ENCODE measurements at regions not wholly inside any gene's neighbourhood (a gene's known extent, or its start where the extent isn't known, plus 50 kb on each side); places are given as distances from the start of the nearest gene placed in this dataset.
"Not testable (repeated sequence)": the region's sequence is repeated elsewhere in the genome, so short reads cannot be mapped to it uniquely, and the experiment has no call there.

- Histone ChIP-seq H3K27ac (no peak overlapping the region), H3K4me3 (no peak overlapping the region)
- DNase-seq (ENCODE audit: low spot score) = no peak
- no peak for TF ChIP-seq CTCF (IDR thresholded peaks at IDR 0.05)
Measured at GRCh38 chr7:73948287-73948686, 79.7 kb upstream of the ELN start.

- no peak for TF ChIP-seq CTCF (IDR thresholded peaks at IDR 0.05)
- Histone ChIP-seq H3K4me3 (no peak overlapping the region), H3K27ac (no peak overlapping the region)
- DNase-seq (ENCODE audit: low spot score) = no peak
Measured at GRCh38 chr7:73952266-73952665, 75.7 kb upstream of the ELN start.

- Histone ChIP-seq H3K27ac (no peak overlapping the region), H3K4me3 (no peak overlapping the region)
- no peak for DNase-seq (ENCODE audit: low spot score)
- TF ChIP-seq CTCF (IDR thresholded peaks at IDR 0.05) = no peak
Measured at GRCh38 chr7:73954181-73954580, 73.8 kb upstream of the ELN start.

GRCh38 chr7:73954861-73955260 is 73.1 kb upstream of the ELN start:
- H3K4me3 ChIP-seq = no peak overlapping the region
- no peak overlapping the region for H3K27ac ChIP-seq
- no peak for DNase-seq (ENCODE audit: low spot score)
- TF ChIP-seq CTCF (IDR thresholded peaks at IDR 0.05) = no peak

GRCh38 chr7:73960548-73960947 is 67.4 kb upstream of the ELN start:
- Histone ChIP-seq H3K4me3 (no peak overlapping the region), H3K27ac (no peak overlapping the region)
- DNase-seq (ENCODE audit: low spot score) = no peak
- no peak for TF ChIP-seq CTCF (IDR thresholded peaks at IDR 0.05)

GRCh38 chr7:73961991-73962390 is 66.0 kb upstream of the ELN start:
- H3K27ac ChIP-seq; H3K4me3 ChIP-seq; DNase-seq (ENCODE audit: low spot score): not testable (repeated sequence)

GRCh38 chr7:73963252-73963822 is 64.6 kb upstream of the ELN start:
- no peak for TF ChIP-seq CTCF (IDR thresholded peaks at IDR 0.05)
- Histone ChIP-seq H3K27ac (no peak overlapping the region), H3K4me3 (no peak overlapping the region)
- DNase-seq (ENCODE audit: low spot score) = no peak

- Histone ChIP-seq H3K27ac (no peak overlapping the region), H3K4me3 (no peak overlapping the region)
- no peak for DNase-seq (ENCODE audit: low spot score)
- TF ChIP-seq CTCF (IDR thresholded peaks at IDR 0.05) = no peak
Measured at GRCh38 chr7:73964786-73965185, 63.2 kb upstream of the ELN start.
